ENCODE measurements at regions not wholly inside any gene's neighbourhood (a gene's known extent, or its start where the extent isn't known, plus 50 kb on each side); places are given as distances from the start of the nearest gene placed in this dataset.
"Not testable (repeated sequence)": the region's sequence is repeated elsewhere in the genome, so short reads cannot be mapped to it uniquely, and the experiment has no call there.

DNA sequence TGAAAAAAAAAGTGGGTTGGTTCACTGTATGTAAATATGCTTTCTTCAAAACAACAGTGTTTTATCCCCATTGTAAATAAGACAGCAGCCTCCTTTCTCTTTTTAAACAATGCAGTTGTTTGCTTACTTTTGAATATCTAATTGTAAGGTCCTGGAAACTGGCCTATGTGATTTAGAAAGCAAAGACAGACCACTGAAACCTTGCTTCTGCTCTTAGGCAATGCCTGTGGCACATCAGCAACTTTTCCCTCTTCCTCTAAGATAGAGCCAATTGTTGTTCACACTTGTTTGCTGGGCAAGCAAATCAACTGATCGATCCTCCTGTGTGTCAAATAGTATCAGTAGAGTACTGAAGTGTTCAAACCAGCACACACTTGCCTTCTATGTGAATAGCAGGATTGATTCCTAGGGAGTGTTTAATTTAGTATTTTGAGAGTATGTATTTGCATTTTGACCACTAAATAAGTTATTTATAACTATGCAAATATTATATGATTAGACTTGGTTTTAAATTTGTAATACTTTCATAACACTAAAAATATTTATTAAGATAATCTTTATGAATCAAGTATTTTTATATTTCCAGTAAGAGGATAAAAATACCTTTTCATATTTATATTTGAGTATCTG, 55.4 kb upstream of the GRPR start:
- Histone ChIP-seq H3K36me3 (ENCODE audit: control insufficient read depth, insufficient read depth, low read length) (no peaks in the 10 kb centered on the region), H3K4me3 (ENCODE audit: low read length) (no peak overlapping the region), H3K9me3 (replicated peaks; ENCODE audit: control insufficient read depth, low read depth, low read length) (no peaks in the 10 kb centered on the region), H3K4me1 (ENCODE audit: control insufficient read depth, insufficient read depth, low read length) (no peaks in the 10 kb centered on the region), H3K27ac (ENCODE audit: low read length) (no peak overlapping the region), H3K27me3 (ENCODE audit: control insufficient read depth, insufficient read depth, low read length) (peaks cover 3% of the 10 kb centered on the region)
- no CpG with 5 or more reads among the region's 1 CpG for WGBS (ENCODE audit: insufficient coverage)
- DNase-seq = no peak

DNA sequence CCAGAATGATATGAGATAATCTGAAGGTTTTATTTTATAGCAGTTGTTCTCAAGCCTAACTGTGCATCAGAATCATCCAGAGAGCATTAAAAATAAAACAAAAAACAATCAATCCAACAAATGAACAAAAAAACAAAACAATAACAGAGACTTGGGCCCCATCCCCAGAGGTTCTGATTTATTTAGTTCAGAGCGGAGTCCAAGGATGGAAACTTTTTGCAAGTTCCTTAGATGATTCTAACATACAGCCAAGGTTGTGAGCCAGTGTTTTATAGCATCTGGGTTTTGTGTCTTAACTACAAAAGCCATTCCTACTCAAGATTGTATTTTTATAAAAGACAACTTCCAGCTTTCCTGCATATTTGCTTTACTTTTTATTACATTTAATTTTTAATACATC, 59.4 kb upstream of the GRPR start:
- no peak overlapping the region for H3K27ac ChIP-seq (ENCODE audit: low read length)
- no peaks in the 10 kb centered on the region for H3K9me3 ChIP-seq (replicated peaks; ENCODE audit: control insufficient read depth, low read depth, low read length)
- DNase-seq = peak; percentile 93
- H3K4me3 ChIP-seq (ENCODE audit: low read length) = no peak overlapping the region
- H3K27me3 ChIP-seq (ENCODE audit: control insufficient read depth, insufficient read depth, low read length) = peaks cover 15% of the 10 kb centered on the region
- WGBS (ENCODE audit: insufficient coverage) = no CpG with 5 or more reads among the region's 1 CpG
- no peaks in the 10 kb centered on the region for H3K4me1 ChIP-seq (ENCODE audit: control insufficient read depth, insufficient read depth, low read length)
- no peaks in the 10 kb centered on the region for H3K36me3 ChIP-seq (ENCODE audit: control insufficient read depth, insufficient read depth, low read length)

DNA sequence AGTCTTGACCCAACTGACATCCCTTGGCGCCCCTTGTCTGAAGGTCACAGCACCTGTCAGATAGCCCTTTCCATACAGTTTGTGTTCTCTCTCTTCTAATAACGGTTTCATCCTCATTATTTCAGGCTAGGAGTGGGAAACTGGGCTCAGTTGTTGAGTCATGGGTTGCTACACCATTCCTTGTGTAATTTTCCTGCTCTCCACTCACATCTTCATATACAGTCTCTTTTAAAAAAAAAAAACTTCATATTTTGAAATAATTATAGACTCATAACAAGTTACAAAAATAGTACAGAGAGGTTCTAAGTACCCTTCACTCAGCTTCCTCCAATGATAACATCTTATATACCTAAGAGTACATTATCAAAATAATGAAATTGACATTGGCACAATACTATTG, 60.2 kb upstream of the GRPR start:
- Histone ChIP-seq H3K4me1 (ENCODE audit: control insufficient read depth, insufficient read depth, low read length) (no peaks in the 10 kb centered on the region), H3K9me3 (replicated peaks; ENCODE audit: control insufficient read depth, low read depth, low read length) (no peaks in the 10 kb centered on the region), H3K27me3 (ENCODE audit: control insufficient read depth, insufficient read depth, low read length) (peaks cover 15% of the 10 kb centered on the region), H3K27ac (ENCODE audit: low read length) (no peak overlapping the region), H3K4me3 (ENCODE audit: low read length) (no peak overlapping the region), H3K36me3 (ENCODE audit: control insufficient read depth, insufficient read depth, low read length) (no peaks in the 10 kb centered on the region)
- DNase-seq = no peak
- WGBS (ENCODE audit: insufficient coverage) = 100% methylated on average over 1 of the region's 2 CpGs

DNA sequence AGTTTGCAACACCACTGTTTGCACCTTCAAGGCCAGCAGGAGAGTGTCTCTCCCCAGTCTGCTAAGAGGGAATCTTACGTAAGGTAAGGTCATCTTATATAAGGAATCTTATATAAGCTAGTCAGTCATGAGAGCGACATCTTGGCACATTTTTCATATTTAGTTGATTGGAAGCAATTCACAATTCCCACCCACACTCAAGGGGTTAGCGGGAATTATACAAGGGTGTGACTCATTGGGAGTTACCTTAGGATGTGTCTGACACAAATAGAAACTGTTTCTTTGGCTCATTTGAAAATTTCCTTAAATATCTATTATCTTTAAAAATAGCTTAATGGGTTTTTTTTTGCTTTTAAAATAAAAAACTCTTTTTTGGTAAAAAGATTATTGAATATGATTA, 62.1 kb upstream of the GRPR start:
- peaks cover 15% of the 10 kb centered on the region for H3K27me3 ChIP-seq (ENCODE audit: control insufficient read depth, insufficient read depth, low read length)
- DNase-seq = peak; percentile 38
- no peaks in the 10 kb centered on the region for H3K4me1 ChIP-seq (ENCODE audit: control insufficient read depth, insufficient read depth, low read length)
- no CpG with 5 or more reads among the region's 3 CpGs for WGBS (ENCODE audit: insufficient coverage)
- no peaks in the 10 kb centered on the region for H3K36me3 ChIP-seq (ENCODE audit: control insufficient read depth, insufficient read depth, low read length)
- H3K9me3 ChIP-seq (replicated peaks; ENCODE audit: control insufficient read depth, low read depth, low read length) = no peaks in the 10 kb centered on the region
- H3K4me3 ChIP-seq (ENCODE audit: low read length) = no peak overlapping the region
- H3K27ac ChIP-seq (ENCODE audit: low read length) = no peak overlapping the region

DNA sequence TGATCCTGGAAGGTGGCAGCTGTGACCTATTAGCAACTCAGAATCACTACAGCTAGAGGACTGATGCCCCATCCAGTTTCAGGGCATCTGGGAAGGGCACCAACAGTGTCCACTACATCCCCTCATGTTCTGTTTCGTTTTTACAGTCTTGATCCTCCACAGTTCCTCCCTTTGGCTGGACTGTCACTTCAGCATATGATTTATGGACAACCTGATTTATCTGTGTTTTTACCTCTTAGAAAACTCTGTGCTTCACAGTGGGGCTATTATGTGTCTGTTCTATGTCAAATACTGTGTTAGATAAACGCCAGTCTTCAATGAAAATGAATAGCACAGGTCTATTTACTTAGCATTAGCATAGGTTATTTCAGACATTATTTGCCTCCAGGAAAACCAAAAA, 63.1 kb upstream of the GRPR start:
- Histone ChIP-seq H3K27me3 (ENCODE audit: control insufficient read depth, insufficient read depth, low read length) (peaks cover 15% of the 10 kb centered on the region), H3K4me1 (ENCODE audit: control insufficient read depth, insufficient read depth, low read length) (no peaks in the 10 kb centered on the region), H3K27ac (ENCODE audit: low read length) (no peak overlapping the region), H3K4me3 (ENCODE audit: low read length) (no peak overlapping the region), H3K9me3 (replicated peaks; ENCODE audit: control insufficient read depth, low read depth, low read length) (no peaks in the 10 kb centered on the region), H3K36me3 (ENCODE audit: control insufficient read depth, insufficient read depth, low read length) (no peaks in the 10 kb centered on the region)
- WGBS (ENCODE audit: insufficient coverage) = no CpG with 5 or more reads among the region's 2 CpGs
- DNase-seq = no peak

DNA sequence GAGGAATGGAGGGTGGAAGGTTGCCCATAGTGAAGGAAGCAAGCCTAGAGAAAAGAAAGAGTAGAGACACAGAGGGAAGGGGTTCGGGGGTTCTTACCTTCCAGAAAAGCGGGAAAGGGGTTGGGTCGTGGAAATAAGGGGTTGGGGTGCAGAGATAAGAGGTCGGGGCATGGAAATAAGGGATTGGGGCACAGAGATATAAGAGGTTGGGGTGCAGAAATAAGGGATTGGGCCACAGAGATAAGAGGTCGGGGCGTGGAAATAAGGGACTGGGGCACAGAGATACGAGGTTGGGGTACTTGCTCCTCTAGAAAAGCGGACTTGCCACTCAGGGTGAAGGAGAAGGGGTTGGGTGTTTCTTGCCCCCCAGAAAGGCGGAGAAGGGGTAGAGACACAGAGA, 74.2 kb upstream of the GRPR start:
- H3K4me1 ChIP-seq (ENCODE audit: control insufficient read depth, insufficient read depth, low read length); H3K4me3 ChIP-seq (ENCODE audit: low read length); DNase-seq; H3K27ac ChIP-seq (ENCODE audit: low read length); H3K27me3 ChIP-seq (ENCODE audit: control insufficient read depth, insufficient read depth, low read length); H3K9me3 ChIP-seq (replicated peaks; ENCODE audit: control insufficient read depth, low read depth, low read length); H3K36me3 ChIP-seq (ENCODE audit: control insufficient read depth, insufficient read depth, low read length): not testable (repeated sequence)
- WGBS (ENCODE audit: insufficient coverage) = 80% methylated on average over 6 of the region's 9 CpGs

DNA sequence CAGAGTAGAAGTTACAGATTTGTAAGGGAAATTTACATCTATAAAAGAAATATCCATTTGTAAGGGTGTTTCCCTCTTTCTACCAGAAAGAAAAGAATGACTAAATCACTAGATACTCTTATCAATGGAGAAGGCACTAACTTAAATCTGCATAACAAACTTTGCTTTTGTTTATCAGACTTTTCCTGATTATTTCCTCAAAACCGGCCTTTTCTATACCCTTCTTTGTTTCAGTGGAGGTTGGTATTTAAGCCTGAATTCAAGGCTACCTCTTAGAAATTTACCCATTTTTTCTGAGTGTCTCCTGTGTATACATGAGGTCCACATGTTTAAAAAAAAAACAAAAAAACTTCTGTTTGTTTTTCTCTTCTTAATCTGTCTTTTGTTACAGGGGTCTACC, 80.4 kb upstream of the GRPR start:
- Histone ChIP-seq H3K4me3 (ENCODE audit: low read length) (no peak overlapping the region), H3K4me1 (ENCODE audit: control insufficient read depth, insufficient read depth, low read length) (no peaks in the 10 kb centered on the region), H3K36me3 (ENCODE audit: control insufficient read depth, insufficient read depth, low read length) (no peaks in the 10 kb centered on the region), H3K27me3 (ENCODE audit: control insufficient read depth, insufficient read depth, low read length) (no peaks in the 10 kb centered on the region), H3K9me3 (replicated peaks; ENCODE audit: control insufficient read depth, low read depth, low read length) (no peaks in the 10 kb centered on the region), H3K27ac (ENCODE audit: low read length) (no peak overlapping the region)
- no peak for DNase-seq
- no CpG with 5 or more reads among the region's 1 CpG for WGBS (ENCODE audit: insufficient coverage)

DNA sequence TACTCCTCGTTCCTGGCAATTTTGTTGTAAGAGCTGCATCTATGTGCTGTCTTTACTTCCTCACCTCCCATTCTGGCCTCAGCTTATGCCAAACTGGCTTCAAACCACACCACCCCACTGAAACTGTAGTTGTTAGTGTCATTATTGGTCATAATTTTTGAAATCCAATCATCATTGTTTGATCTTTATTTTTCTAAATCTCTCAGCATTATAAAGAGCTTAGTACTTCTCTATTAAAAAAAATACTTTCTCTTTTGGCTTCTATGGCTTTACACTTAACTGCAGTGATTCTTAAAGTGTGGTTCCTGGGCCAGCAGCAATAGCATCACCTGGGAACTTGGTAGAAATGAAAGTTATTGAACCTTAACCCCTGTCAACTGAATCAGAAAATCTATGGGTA, 83.5 kb upstream of the GRPR start:
- Histone ChIP-seq H3K9me3 (replicated peaks; ENCODE audit: control insufficient read depth, low read depth, low read length) (no peaks in the 10 kb centered on the region), H3K4me3 (ENCODE audit: low read length) (no peak overlapping the region), H3K4me1 (ENCODE audit: control insufficient read depth, insufficient read depth, low read length) (no peaks in the 10 kb centered on the region), H3K36me3 (ENCODE audit: control insufficient read depth, insufficient read depth, low read length) (no peaks in the 10 kb centered on the region), H3K27me3 (ENCODE audit: control insufficient read depth, insufficient read depth, low read length) (no peaks in the 10 kb centered on the region), H3K27ac (ENCODE audit: low read length) (no peak overlapping the region)
- DNase-seq = no peak
- no CpG with 5 or more reads among the region's 1 CpG for WGBS (ENCODE audit: insufficient coverage)

DNA sequence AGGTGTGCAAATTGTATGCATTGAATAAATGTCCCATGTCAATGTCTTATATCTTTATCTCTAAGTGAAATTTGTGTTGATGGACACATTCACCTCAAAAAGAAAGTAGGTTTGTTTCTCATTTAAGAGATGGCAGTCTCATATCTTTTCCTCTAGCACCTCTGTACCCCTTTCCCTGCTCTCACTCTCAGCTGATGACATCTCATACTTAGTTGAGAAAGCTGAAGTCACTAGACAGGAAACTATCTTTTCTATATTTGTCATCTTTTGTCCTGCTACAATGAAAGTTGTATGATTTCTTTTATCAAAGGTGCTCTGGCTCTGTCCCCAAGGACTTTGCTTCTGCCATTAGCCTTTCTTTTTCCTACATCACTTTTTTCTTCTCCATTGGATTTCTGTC, 84.0 kb upstream of the GRPR start:
- no peaks in the 10 kb centered on the region for H3K9me3 ChIP-seq (replicated peaks; ENCODE audit: control insufficient read depth, low read depth, low read length)
- no peaks in the 10 kb centered on the region for H3K4me1 ChIP-seq (ENCODE audit: control insufficient read depth, insufficient read depth, low read length)
- H3K27ac ChIP-seq (ENCODE audit: low read length) = no peak overlapping the region
- peaks cover 3% of the 10 kb centered on the region for H3K27me3 ChIP-seq (ENCODE audit: control insufficient read depth, insufficient read depth, low read length)
- H3K36me3 ChIP-seq (ENCODE audit: control insufficient read depth, insufficient read depth, low read length) = no peaks in the 10 kb centered on the region
- no peak for DNase-seq
- no peak overlapping the region for H3K4me3 ChIP-seq (ENCODE audit: low read length)

DNA sequence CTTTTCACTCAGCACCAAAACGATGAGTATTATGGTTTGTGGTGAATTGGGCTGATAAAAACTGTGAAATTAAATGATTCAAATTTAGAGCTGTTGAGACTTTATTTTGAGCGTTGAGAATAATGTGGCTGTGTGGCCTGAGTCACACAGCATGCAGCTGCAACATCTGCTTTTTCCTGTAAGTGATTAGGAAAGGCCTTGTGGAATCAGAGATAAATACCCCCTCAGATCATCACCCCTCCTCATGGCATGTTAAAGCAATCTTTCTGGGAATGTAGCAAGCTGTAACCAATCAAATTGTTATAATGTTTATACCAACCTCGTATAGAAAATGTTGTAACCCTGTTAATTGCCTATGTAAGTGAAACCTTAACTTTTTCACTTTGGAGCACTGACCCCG, 90.0 kb upstream of the GRPR start:
- no CpG with 5 or more reads among the region's 4 CpGs for WGBS (ENCODE audit: insufficient coverage)
- Histone ChIP-seq H3K27me3 (ENCODE audit: control insufficient read depth, insufficient read depth, low read length) (peaks cover 11% of the 10 kb centered on the region), H3K4me1 (ENCODE audit: control insufficient read depth, insufficient read depth, low read length) (no peaks in the 10 kb centered on the region), H3K27ac (ENCODE audit: low read length) (no peak overlapping the region), H3K4me3 (ENCODE audit: low read length) (no peak overlapping the region), H3K9me3 (replicated peaks; ENCODE audit: control insufficient read depth, low read depth, low read length) (no peaks in the 10 kb centered on the region), H3K36me3 (ENCODE audit: control insufficient read depth, insufficient read depth, low read length) (no peaks in the 10 kb centered on the region)
- DNase-seq = peak; percentile 7

DNA sequence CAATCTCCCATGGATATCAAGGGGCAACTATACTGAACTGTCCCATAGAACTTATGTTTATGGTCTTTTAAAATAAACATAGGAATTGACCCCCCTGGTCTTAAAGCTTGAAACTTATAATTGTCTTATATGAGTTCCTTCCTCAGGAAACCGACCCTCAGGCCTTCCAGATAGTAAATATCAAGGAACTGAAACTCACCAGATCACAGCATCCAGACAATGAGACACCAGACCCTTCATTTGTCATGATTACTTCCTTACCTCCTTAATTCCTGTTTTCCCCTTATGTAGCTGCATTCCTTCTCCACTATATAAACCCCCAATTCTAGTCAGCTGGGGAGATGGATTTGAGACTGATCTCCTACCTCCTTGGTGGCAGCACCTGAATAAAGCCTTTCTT, 94.8 kb upstream of the GRPR start:
- no CpG with 5 or more reads among the region's 1 CpG for WGBS (ENCODE audit: insufficient coverage)
- no peak for DNase-seq
- no peaks in the 10 kb centered on the region for H3K4me1 ChIP-seq (ENCODE audit: control insufficient read depth, insufficient read depth, low read length)
- H3K27ac ChIP-seq (ENCODE audit: low read length) = no peak overlapping the region
- peaks cover 20% of the 10 kb centered on the region for H3K27me3 ChIP-seq (ENCODE audit: control insufficient read depth, insufficient read depth, low read length)
- no peaks in the 10 kb centered on the region for H3K36me3 ChIP-seq (ENCODE audit: control insufficient read depth, insufficient read depth, low read length)
- no peak overlapping the region for H3K4me3 ChIP-seq (ENCODE audit: low read length)
- H3K9me3 ChIP-seq (replicated peaks; ENCODE audit: control insufficient read depth, low read depth, low read length) = no peaks in the 10 kb centered on the region

All from muscle of leg (tissue), 3 donors.